8988T (cell line): ENCODE measurements at regions not wholly inside any gene's neighbourhood (a gene's known extent, or its start where the extent isn't known, plus 50 kb on each side); places are given as distances from the start of the nearest gene placed in this dataset.
"Not testable (repeated sequence)": the region's sequence is repeated elsewhere in the genome, so short reads cannot be mapped to it uniquely, and the experiment has no call there.

Source experiments
- DNase-seq: peaks from one replicate; pipeline ENCODE4 v3.0.0; 2011

GRCh38 chr9:97176206-97176605 lies 131.3 kb upstream of the CCDC180 start:
- DNase-seq, result no peak

GRCh38 chr9:97168174-97168573 lies 129.2 kb upstream of the CTSV start:
- DNase-seq, result not testable (repeated sequence)

- not testable (repeated sequence) for DNase-seq
These were observed 127.7 kb upstream of the CTSV start for GRCh38 chr9:97166496-97167138.

DNA sequence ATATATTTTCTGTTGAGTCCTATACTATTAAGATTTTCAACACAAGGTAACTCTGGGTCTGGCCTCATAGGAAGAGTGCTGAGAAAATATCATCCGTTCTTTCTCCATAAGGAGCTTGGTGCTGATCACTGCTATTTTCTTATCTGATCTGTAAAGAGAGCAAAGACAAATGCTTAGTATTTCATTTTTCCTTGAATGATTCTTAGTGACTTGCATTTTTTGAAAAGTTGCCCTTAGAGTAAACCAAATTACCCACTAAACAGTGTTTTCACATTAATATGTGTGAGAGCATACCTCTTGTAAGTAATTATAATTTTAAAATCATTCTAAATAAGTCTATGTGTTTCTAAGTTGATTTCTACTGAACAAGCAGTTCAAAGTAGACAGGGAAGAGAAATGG lies 121.3 kb upstream of the CTSV start:
- no peak for DNase-seq

- not testable (repeated sequence) for DNase-seq
These were observed 119.8 kb upstream of the CTSV start for GRCh38 chr9:97158722-97159121.

GRCh38 chr9:97155441-97155840 lies 116.5 kb upstream of the CTSV start:
- DNase-seq, result not testable (repeated sequence)

DNA sequence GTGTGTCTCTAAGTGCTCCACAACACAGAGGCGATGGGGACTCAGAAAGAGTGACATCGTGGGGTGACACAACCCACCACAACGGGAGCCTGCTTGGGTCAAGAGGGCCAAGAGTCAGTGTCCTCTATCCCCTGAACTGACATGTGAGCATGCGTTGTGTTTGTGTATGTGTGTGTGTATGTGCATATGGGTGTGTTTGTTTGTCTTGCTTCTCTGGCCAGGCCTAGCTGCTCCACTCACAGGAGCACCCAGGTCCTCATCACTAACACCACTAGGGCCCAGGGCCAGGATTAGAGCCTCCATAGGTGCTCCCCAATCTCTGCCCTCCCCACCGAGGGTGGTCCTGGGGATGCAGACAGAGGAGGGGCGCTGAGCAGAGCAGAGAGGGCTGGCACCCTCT lies 115.0 kb upstream of the CTSV start:
- DNase-seq, result no peak

DNA sequence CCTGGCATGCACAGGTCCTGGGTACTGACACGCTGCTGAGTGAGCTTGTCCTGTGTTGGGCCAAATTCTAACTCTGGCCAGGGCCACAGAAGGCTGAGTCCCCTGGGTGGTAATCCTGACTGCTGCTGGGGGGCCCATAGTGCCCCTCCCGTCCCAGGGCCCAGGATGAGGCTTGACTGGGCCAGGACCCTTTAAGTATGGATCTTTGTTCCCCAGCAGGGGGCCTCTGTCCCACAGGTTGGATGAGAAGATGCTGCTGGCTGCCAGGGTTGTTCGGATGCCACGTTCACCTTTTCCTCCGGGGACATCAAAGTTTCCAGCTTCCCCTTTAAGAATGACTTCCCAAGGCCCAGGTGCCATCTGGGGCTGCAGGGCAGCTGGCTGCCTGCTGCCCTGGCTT lies 114.2 kb upstream of the CTSV start:
- not testable (repeated sequence) for DNase-seq

- not testable (repeated sequence) for DNase-seq
These were observed 111.5 kb upstream of the CTSV start for GRCh38 chr9:97150471-97150870.

DNA sequence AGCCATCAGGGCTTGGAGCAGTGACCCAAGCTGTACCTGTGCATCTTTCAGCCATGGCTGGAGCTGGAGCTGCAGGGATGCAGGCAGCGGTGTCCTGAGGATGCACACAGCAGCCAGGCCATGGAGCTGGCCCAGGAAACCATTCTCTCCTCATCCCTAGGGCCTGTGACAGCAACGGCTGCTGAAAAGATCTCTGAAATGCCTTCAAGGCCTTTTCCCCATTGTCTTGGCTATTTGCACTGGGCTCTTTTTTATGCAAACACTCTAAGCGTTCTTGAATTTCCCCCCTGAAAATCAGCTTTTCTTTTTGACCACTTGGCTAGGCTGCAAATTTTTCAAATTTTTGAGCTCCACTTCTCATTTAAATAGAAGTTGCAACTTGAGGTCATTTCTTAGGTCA lies 109.5 kb upstream of the CTSV start:
- DNase-seq, result not testable (repeated sequence)

DNA sequence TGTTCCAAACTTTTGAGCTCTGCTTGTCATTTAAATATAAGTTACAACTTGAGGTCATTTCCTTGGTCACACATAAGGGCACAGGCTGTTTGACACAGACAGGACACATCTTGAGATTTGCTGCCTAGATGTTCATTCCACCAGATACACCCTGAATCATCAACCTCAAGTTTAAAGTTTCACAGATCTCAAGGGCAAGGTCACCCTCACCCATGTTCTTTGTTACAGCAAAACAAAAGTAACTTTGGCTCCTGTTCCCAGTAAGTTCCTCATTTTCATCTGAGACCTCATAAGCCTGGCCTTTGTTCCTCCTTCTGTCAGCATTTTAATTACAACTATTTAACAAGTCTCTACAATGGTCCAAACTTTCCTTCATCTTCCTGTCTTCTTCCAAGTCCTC lies 106.7 kb upstream of the CTSV start:
- DNase-seq, result not testable (repeated sequence)

DNA sequence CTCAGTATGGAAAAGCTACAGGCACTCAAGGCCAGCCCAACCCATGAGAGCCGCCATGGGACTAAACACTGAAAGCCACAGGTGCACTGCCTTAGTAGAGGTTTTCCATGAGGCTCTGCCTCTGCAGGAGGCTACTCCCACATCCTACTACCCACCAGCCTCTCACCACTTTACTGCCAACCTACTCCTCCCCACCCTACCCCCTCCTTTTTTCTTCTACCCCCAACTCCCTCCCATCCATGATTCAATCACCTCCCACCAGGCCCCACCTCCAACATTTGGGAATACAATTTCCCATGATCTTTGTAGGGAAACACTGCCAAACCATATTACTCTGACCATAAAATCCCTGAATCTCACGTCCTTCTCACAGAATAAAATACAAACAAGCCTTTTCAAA lies 101.6 kb upstream of the CTSV start:
- no peak for DNase-seq

DNA sequence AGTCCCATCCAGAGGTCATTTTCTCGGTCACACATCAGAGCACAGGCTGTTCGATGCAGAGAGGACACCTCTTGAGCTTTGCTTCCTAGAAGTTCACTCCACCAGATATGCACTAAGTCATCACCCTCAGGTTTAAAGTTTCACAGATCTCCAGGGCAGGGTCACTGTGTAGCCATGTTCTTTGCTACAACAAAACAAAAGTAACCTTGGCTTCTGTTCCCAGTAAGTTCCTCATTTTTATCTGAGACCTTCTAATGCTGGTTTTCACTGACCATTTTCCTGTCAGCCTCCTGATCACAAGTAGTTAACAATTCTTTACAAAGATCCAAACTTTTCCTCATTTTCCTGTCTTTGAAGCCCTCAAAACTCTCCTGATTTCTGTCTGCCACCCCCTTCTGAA lies 97.5 kb upstream of the CTSV start:
- no peak for DNase-seq

DNA sequence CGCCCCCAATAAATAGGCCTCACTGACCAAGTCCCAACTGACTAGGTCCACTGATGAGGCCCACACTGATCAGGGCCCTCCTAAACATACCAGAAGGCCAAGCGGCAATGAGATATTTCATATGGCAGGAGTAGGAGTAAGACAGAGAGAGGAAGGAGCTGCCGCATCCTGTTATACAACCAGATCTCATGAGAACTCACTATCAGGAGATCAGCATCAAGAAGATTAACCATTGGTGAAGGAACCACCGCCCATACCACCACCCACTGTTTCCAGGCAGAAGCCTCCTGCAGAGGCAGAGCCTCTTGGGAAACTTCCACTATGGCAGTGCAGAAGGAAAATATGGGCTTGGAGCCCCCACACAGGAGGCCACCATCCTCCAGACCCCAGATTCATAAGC lies 95.0 kb upstream of the CTSV start:
- DNase-seq, result not testable (repeated sequence)

- DNase-seq, result no peak
These were observed 93.9 kb upstream of the CTSV start for GRCh38 chr9:97132865-97133264.

DNA sequence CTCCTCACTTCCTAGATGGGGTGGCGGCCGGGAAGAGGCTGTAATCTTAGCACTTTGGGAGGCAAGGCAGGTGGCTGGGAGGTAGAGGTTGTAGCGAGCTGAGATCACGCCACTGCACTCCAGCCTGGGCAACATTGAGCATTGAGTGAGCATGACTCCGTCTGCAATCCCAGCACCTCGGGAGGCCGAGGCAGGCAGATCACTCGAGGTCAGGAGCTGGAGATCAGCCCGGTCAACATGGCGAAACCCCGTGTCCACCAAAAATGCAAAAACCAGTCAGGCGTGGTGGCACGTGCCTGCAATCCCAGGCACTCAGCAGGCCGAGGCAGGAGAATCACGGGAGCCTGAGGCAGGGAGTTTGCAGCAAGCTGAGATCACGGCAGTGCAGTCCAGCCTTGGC lies 91.9 kb upstream of the CTSV start:
- DNase-seq, result not testable (repeated sequence)

DNA sequence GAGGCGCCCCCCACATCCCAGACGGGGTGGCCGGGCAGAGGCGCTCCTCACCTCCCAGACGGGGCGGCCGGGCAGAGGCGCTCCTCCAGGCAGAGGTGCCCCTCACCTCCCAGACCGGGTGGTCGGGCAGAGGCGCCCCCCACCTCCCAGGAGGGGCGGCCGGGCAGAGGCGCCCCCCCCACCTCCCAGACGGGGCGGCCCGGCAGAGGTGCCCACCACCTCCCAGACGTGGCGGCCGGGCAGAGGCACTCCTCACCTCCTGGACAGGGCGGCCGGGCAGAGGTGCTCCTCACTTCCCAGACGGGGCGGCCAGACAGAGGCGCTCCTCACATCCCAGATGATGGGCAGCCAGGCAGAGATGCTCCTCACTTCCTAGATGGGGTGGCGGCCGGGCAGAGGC lies 91.4 kb upstream of the CTSV start:
- not testable (repeated sequence) for DNase-seq

DNA sequence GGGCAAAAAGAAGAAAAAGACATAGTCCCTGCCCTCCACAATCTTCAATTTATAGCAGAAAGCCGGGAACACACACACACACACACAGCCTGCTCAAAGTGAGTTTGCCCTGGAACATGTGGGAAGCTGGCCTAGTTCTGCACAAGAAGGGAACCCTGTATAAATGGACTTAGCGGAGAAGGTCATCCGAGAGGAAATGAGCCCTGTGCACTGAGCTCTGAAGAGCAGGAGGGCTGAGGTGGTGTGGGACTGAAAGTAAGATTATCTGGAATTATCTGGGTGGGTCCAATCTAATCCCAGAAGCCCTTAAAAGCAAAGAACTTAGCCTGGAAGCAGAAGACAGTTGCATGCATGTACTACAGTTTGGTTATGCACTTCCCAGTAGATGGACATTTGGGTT lies 90.0 kb upstream of the CTSV start:
- no peak for DNase-seq

DNA sequence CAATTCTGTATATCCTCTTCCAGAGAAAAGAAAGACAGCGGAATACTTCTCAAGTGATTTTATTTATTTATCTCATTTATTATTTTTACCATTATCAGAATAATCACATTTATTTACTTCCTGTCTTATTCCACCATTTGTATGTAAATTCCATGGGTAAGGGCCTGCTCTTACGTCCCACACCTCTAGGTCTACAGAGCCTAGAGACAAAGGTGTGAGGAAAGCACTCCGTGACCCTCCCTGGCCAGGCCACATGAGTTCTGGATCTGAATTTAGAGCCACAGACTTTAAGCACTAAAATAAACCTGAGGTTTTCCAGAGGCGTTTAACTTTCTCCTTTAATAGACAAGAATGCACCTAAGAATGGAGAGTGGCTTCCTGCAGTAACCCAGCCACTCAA lies 85.3 kb upstream of the CTSV start:
- DNase-seq, result no peak

- DNase-seq, result no peak
These were observed 71.8 kb upstream of the CTSV start for GRCh38 chr9:97110696-97111095.

GRCh38 chr9:97109194-97109811 lies 70.4 kb upstream of the CTSV start:
- DNase-seq, result no peak

DNA sequence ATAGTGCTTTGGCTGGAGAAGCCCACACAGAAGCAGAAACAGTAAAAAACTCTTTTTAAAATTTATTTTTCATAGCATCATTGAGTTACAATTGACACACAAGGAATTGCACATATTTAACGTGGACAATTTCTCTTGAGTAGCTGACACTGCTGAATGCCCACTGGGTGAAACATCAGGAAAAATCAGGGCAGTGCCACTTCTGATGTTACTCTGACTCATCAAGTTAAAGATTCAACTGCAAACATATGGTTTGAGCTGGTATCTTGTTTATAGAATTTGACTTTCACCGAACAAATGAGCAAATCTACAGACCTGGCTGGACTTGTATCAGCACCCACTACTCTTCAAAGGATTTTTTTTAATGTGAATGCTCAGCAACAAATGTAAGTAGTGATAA lies 66.3 kb upstream of the CTSV start:
- not testable (repeated sequence) for DNase-seq

- not testable (repeated sequence) for DNase-seq
These were observed 64.9 kb upstream of the CTSV start for GRCh38 chr9:97103613-97104383.

- not testable (repeated sequence) for DNase-seq
These were observed 60.6 kb upstream of the CTSV start for GRCh38 chr9:97099540-97099939.
